Smooth muscle cell (in vitro differentiated cells): ENCODE measurements at regions not wholly inside any gene's neighbourhood (a gene's known extent, or its start where the extent isn't known, plus 50 kb on each side); places are given as distances from the start of the nearest gene placed in this dataset.

Experiments used
- DNase-seq: peaks from one replicate; lab custom pipeline; 2025; ENCODE audit not compliant: unreplicated experiment; lab: John Stamatoyannopoulos, UW
- H2AFZ ChIP-seq: fragments of 200-600 bp; sonication (generic); 2 replicates; pipeline ENCODE4 v1.6.0; 2016; ENCODE audit warnings: antibody characterized with exemption, low read depth, mild to moderate bottlenecking
- H3F3A ChIP-seq: fragments of 200-600 bp; sonication (generic); 2 replicates; pipeline ENCODE4 v1.6.0; 2017; ENCODE audit warnings: antibody characterized with exemption, low read depth
- H3K27ac ChIP-seq: fragments of 200-600 bp; sonication (generic); 2 replicates; pipeline ENCODE4 v1.5.1; 2016; ENCODE audit warnings: low read depth, mild to moderate bottlenecking
- H3K27me3 ChIP-seq: fragments of 200-600 bp; sonication (generic); 2 replicates; pipeline ENCODE4 v1.6.1; 2016; ENCODE audit warnings: low read depth, mild to moderate bottlenecking
- H3K36me3 ChIP-seq: fragments of 200-600 bp; sonication (generic); 2 replicates; pipeline ENCODE4 v1.5.1; 2016; ENCODE audit warnings: low read depth
- H3K4me1 ChIP-seq: fragments of 200-600 bp; sonication (generic); 2 replicates; pipeline ENCODE4 v1.5.1; 2016; ENCODE audit warnings: low read depth
- H3K4me2 ChIP-seq: fragments of 200-600 bp; sonication (generic); 2 replicates; pipeline ENCODE4 v1.6.0; 2016; ENCODE audit warnings: mild to moderate bottlenecking
- H3K4me3 ChIP-seq: fragments of 200-600 bp; sonication (generic); 2 replicates; pipeline ENCODE4 v1.5.1; 2016; ENCODE audit warnings: mild to moderate bottlenecking
- H3K79me2 ChIP-seq: fragments of 200-600 bp; sonication (generic); 2 replicates; pipeline ENCODE4 v1.6.0; 2016; ENCODE audit warnings: low read depth, mild to moderate bottlenecking
- H3K9ac ChIP-seq: fragments of 200-600 bp; sonication (generic); 2 replicates; pipeline ENCODE4 v1.6.0; 2016; ENCODE audit warnings: low read depth
- H3K9me3 ChIP-seq: fragments of 200-600 bp; sonication (generic); replicated peaks from 2 replicates; pipeline ENCODE4 v1.5.1; 2016; ENCODE audit warnings: low read depth
- H4K20me1 ChIP-seq: fragments of 200-600 bp; sonication (generic); 2 replicates; pipeline ENCODE4 v1.6.0; 2016; ENCODE audit warnings: low read depth
- CTCF ChIP-seq: fragments of 200-600 bp; sonication (generic); IDR thresholded peaks from 2 replicates; pipeline ENCODE4 v1.5.1; 2017; ENCODE audit warnings: borderline replicate concordance, mild to moderate bottlenecking, antibody characterized with exemption; ENCODE audit not compliant: insufficient read depth, poor library complexity, severe bottlenecking
- WGBS: methylation state at CpG from one replicate; pipeline ENCODE4 v1.1.7; 2016; ENCODE audit warnings: low lambda C conversion rate; 5-methylcytosine and 5-hydroxymethylcytosine counted together

DNA sequence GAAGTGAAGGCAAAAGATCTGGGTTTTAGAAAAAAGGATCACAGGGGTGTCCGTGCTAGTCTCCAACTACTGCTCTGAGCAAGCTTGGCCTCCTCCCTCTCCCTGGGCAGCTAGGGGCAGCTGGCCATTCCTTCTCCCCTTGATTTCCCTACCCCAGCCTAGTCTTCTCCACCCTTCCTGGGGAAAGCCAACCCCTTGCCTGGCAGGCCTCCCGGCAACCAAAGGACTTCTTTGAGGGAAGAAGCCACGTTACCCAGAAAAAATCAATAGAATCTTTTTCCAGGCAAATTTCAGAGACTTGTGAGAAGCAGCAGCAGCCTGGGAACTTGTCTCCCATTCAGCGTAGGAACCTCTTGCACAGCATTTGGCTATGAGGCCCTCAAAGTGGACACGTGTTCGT lies 91.5 kb downstream of the MIAT start:
- Histone ChIP-seq H2AFZ (no peak overlapping the region), H3K4me2 (no peak overlapping the region), H3K9ac (no peak overlapping the region), H3K27ac (no peak overlapping the region), H3F3A (no peaks in the 10 kb centered on the region), H3K4me3 (no peak overlapping the region), H3K27me3 (no peaks in the 10 kb centered on the region), H3K4me1 (peaks cover 13% of the 10 kb centered on the region), H4K20me1 (no peaks in the 10 kb centered on the region), H3K36me3 (no peaks in the 10 kb centered on the region), H3K79me2 (no peaks in the 10 kb centered on the region), H3K9me3 (no peaks in the 10 kb centered on the region)
- WGBS: 93% methylated on average over 6 of the region's 6 CpGs
- no peak for TF ChIP-seq CTCF
- no peak for DNase-seq

DNA sequence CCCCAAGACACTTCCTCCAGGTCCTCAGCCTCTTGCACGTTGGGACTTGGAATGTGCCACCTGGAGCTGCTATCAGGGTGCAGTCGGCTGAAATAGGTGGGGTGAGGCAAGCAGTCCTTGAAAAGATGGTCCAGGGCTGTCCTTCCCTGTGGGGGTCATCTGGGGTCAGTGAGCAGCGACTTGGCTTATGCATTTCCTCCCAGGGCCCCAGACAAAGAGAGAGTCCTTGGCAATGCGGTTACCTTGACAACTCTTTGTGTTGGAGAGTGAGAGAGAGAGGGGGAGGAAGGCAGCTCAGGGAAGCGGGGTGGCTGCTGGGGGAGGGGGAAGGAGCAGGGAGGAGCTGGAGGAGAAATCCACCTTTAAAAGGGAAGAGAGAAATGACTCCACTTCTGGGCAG lies 93.8 kb downstream of the MIAT start:
- H3K27me3 ChIP-seq: peaks cover 5% of the 10 kb centered on the region

GRCh38 chr22:26753125-26753862 lies 95.9 kb downstream of the MIAT start:
- Histone ChIP-seq H3K27ac (no peak overlapping the region), H3K4me1 (peaks cover 13% of the 10 kb centered on the region), H3K36me3 (no peaks in the 10 kb centered on the region), H3F3A (no peaks in the 10 kb centered on the region), H3K4me3 (no peak overlapping the region), H3K9me3 (no peaks in the 10 kb centered on the region), H4K20me1 (no peaks in the 10 kb centered on the region), H2AFZ (no peak overlapping the region), H3K79me2 (no peaks in the 10 kb centered on the region), H3K27me3 (peaks cover 5% of the 10 kb centered on the region), H3K9ac (no peak overlapping the region), H3K4me2 (no peak overlapping the region)
- no peak for TF ChIP-seq CTCF
- DNase-seq: no peak
- WGBS: 88% methylated on average over 10 of the region's 10 CpGs

More for the DNA sequence above, 93.8 kb downstream of the MIAT start:
- Histone ChIP-seq H3K9me3 (no peaks in the 10 kb centered on the region), H3K36me3 (no peaks in the 10 kb centered on the region), H3K4me2 (no peak overlapping the region), H3F3A (no peaks in the 10 kb centered on the region), H3K4me1 (peaks cover 13% of the 10 kb centered on the region), H2AFZ (no peak overlapping the region), H3K9ac (no peak overlapping the region), H4K20me1 (no peaks in the 10 kb centered on the region), H3K4me3 (no peak overlapping the region), H3K27ac (no peak overlapping the region), H3K79me2 (no peaks in the 10 kb centered on the region)
- no peak for DNase-seq
- TF ChIP-seq CTCF: no peak
- 23% methylated on average over 4 of the region's 5 CpGs for WGBS
